GM12878 (cell line): ENCODE measurements at regions not wholly inside any gene's neighbourhood (a gene's known extent, or its start where the extent isn't known, plus 50 kb on each side); places are given as distances from the start of the nearest gene placed in this dataset.

ENCODE experiments used
- ATAC-seq: fragments of 200-7000 bp; cut with Tn5 transposase; 3 replicates; pipeline ENCODE4 v1.9.1; 2020; ENCODE audit warnings: mild to moderate bottlenecking, moderate library complexity
- BruUV-seq: library from RNA; stranded (reverse); fragments of 400-500 nt; replicated peaks from 2 replicates; lab custom pipeline; 2021; lab: Mats Ljungman, UMichigan
- CTCF ChIA-PET: fragments of 300-600 bp; sonication (Branson Sonifier 250); formaldehyde crosslinking; extraction: SDS; loops from one replicate; lab custom pipeline; 2021; ENCODE audit warnings: inconsistent platforms; lab: Yijun Ruan, JAX
- POLR2A ChIA-PET: fragments of 350-600 bp; formaldehyde crosslinking; extraction: SDS; loops from one replicate; lab custom pipeline; 2021; ENCODE audit warnings: inconsistent platforms; lab: Charles Lee
- RAD21 ChIA-PET: fragments of 300-600 bp; sonication (Branson Sonifier 250); formaldehyde crosslinking; loops from one replicate; lab custom pipeline; 2023; ENCODE audit warnings: antibody characterized with exemption; ENCODE audit not compliant: unreplicated experiment; lab: Charles Lee
- SMC1A ChIA-PET: fragments of 300-600 bp; sonication (Branson Sonifier 250); formaldehyde crosslinking; loops from one replicate; lab custom pipeline; 2023; ENCODE audit not compliant: unreplicated experiment, uncharacterized antibody; lab: Charles Lee
- DNase-seq: peaks from one replicate; pipeline ENCODE4 v3.0.0-alpha.2; 2011; ENCODE audit warnings: low read depth, low spot score
- FAIRE-seq: peaks from 3 replicates; lab custom pipeline; 2011; peaks lifted over from hg19 to GRCh38; lab: Jason Lieb, UNC
- H2AFZ ChIP-seq: 2 replicates; pipeline ENCODE4 v1.6.0; 2011; ENCODE audit warnings: low read depth, low read length, control low read depth; ENCODE audit not compliant: control insufficient read depth
- H3K27ac ChIP-seq: 2 replicates; pipeline ENCODE4 v1.5.1; 2011; ENCODE audit warnings: control low read depth; ENCODE audit not compliant: control insufficient read depth, insufficient read depth
- H3K27me3 ChIP-seq, 2 experiments: replicated peaks in 1 of 2; 2 replicates each; pipeline versions ENCODE4 v1.6.0 to v1.6.1; 2011; ENCODE audit warnings: low read length in 1 of 2; ENCODE audit not compliant: control insufficient read depth in 2 of 2, insufficient read depth in 2 of 2
- H3K36me3 ChIP-seq, 2 experiments: 2 replicates each; pipeline ENCODE4 v1.5.1; 2011; ENCODE audit warnings: low read length in 1 of 2; ENCODE audit not compliant: control insufficient read depth in 2 of 2, insufficient read depth in 2 of 2
- H3K4me1 ChIP-seq: 2 replicates; pipeline ENCODE4 v1.6.1; 2011; ENCODE audit warnings: mild to moderate bottlenecking, low read length, moderate library complexity, mixed read lengths; ENCODE audit not compliant: control insufficient read depth, insufficient read depth
- H3K4me2 ChIP-seq: 2 replicates; pipeline ENCODE4 v1.6.0; 2011; ENCODE audit warnings: control low read depth; ENCODE audit not compliant: control insufficient read depth, insufficient read depth
- H3K4me3 ChIP-seq: fragments of 200-600 bp; sonication (generic); 2 replicates; pipeline ENCODE4 v1.5.1; 2016
- H3K79me2 ChIP-seq: 2 replicates; pipeline ENCODE4 v1.6.0; 2011; ENCODE audit warnings: low read length; ENCODE audit not compliant: control insufficient read depth, insufficient read depth
- H3K9ac ChIP-seq: 2 replicates; pipeline ENCODE4 v1.8.0; 2011; ENCODE audit warnings: low read length, control low read depth, mixed read lengths; ENCODE audit not compliant: control insufficient read depth, insufficient read depth
- H3K9me3 ChIP-seq: replicated peaks from 3 replicates; pipeline ENCODE4 v1.5.1; 2011; ENCODE audit warnings: mild to moderate bottlenecking, low read length; ENCODE audit not compliant: control insufficient read depth, insufficient read depth
- H4K20me1 ChIP-seq: 2 replicates; pipeline ENCODE4 v1.6.0; 2011; ENCODE audit not compliant: control insufficient read depth, insufficient read depth
- CHD2 ChIP-seq: IDR thresholded peaks from 2 replicates; pipeline ENCODE4 v1.6.1; 2011; ENCODE audit warnings: low read depth, low read length, improper control_type of control experiment, borderline replicate concordance
- KDM1A ChIP-seq: fragments of 200-600 bp; sonication (generic); IDR thresholded peaks from 2 replicates; pipeline ENCODE4 v1.6.1; 2016; ENCODE audit warnings: borderline replicate concordance
- MEF2B ChIP-seq: fragments of 450-650 bp; IDR thresholded peaks from 2 replicates; pipeline ENCODE4 v1.6.1; 2018; ENCODE audit warnings: mild to moderate bottlenecking, moderate library complexity; ENCODE audit not compliant: partially characterized antibody, poor library complexity, severe bottlenecking
- NFXL1 ChIP-seq: fragments of 450-650 bp; IDR thresholded peaks from 2 replicates; pipeline ENCODE4 v1.6.1; 2017; ENCODE audit warnings: antibody characterized with exemption, mild to moderate bottlenecking, borderline replicate concordance
- POU2F2 ChIP-seq: IDR thresholded peaks from 3 replicates; pipeline ENCODE4 v1.6.1; 2011; ENCODE audit warnings: low read depth, mild to moderate bottlenecking, low read length, borderline replicate concordance
- RAD51 ChIP-seq: fragments of 450-650 bp; IDR thresholded peaks from 2 replicates; pipeline ENCODE4 v1.6.1; 2016; ENCODE audit warnings: moderate library complexity, mild to moderate bottlenecking, inconsistent platforms
- RFX5 ChIP-seq: IDR thresholded peaks from 2 replicates; pipeline ENCODE4 v1.6.1; 2011; ENCODE audit warnings: low read depth, low read length, improper control_type of control experiment
- SMAD5 ChIP-seq: IDR thresholded peaks from 2 replicates; pipeline ENCODE4 v1.6.1; 2016; ENCODE audit warnings: antibody characterized with exemption, low read depth
- TAF1 ChIP-seq: IDR thresholded peaks from 2 replicates; pipeline ENCODE4 v1.6.1; 2011; ENCODE audit warnings: mild to moderate bottlenecking, low read depth, low read length, borderline replicate concordance
- TBL1XR1 ChIP-seq: IDR thresholded peaks from 2 replicates; pipeline ENCODE4 v1.6.1; 2012; ENCODE audit warnings: low read depth, low read length, improper control_type of control experiment
- TCF12 ChIP-seq: IDR thresholded peaks from 2 replicates; pipeline ENCODE4 v1.6.1; 2011; ENCODE audit warnings: low read depth, mild to moderate bottlenecking, low read length
- WGBS: methylation state at CpG from one replicate; pipeline ENCODE4 v1.1.6; 2016; ENCODE audit warnings: low lambda C conversion rate; ENCODE audit not compliant: insufficient replicate concordance, insufficient coverage; ENCODE audit errors: missing lambda C conversion rate; 5-methylcytosine and 5-hydroxymethylcytosine counted together
- in situ Hi-C: fragments of 300-500 bp; cut with MboI; formaldehyde crosslinking; loops from 9 replicates; pipeline ENCODE4 v1.14.3; 2018; ENCODE audit warnings: mixed read lengths
- intact Hi-C: fragments of 100-400 bp; cut with micrococcal nuclease; formaldehyde crosslinking; loops from one replicate; pipeline ENCODE4 v1.14.2; 2022; ENCODE audit not compliant: unreplicated experiment
- TF ChIP-seq, protein P1 (sequence below): fragments of 450-650 bp; formaldehyde crosslinking; IDR thresholded peaks from 2 replicates; pipeline ENCODE4 v1.5.0; 2022; ENCODE audit warnings: mild to moderate bottlenecking, missing genetic modification characterization
- TF ChIP-seq, protein P2 (sequence below): IDR thresholded peaks from 2 replicates; pipeline ENCODE4 v1.6.1; 2012; ENCODE audit warnings: mild to moderate bottlenecking, low read depth, low read length
- TF ChIP-seq, protein P3 (sequence below): IDR thresholded peaks from 2 replicates; pipeline ENCODE4 v1.6.1; 2011; ENCODE audit warnings: low read depth, low read length, improper control_type of control experiment, borderline replicate concordance

- ATAC-seq (peak; percentile 33; the same call in 1 of the 3 replicates), FAIRE-seq (no peak), DNase-seq (no peak)
- Histone ChIP-seq H3K9me3 (no peaks in the 10 kb centered on the region; the same call in 2 of the 3 replicates), H3K27ac (no peak overlapping the region), H3K36me3 (no peaks in the 10 kb centered on the region), H3K4me1 (no peaks in the 10 kb centered on the region), H3K9ac (no peak overlapping the region), H2AFZ (no peak overlapping the region), H3K4me3 (no peak overlapping the region), H3K27me3 (no peaks in the 10 kb centered on the region), H3K4me2 (no peak overlapping the region), H3K79me2 (no peaks in the 10 kb centered on the region), H4K20me1 (no peaks in the 10 kb centered on the region)
- SMC1A ChIA-PET, result no interaction called here
- WGBS, result 0% methylated on average over 3 of the region's 3 CpGs
- RAD21 ChIA-PET, result no interaction called here
- no peak for TF ChIP-seq CHD2
- TF ChIP-seq RAD51, result no peak
- TF ChIP-seq TAF1, result no peak
- TF ChIP-seq MEF2B, result no peak
- TF ChIP-seq TCF12, result no peak
- TF ChIP-seq, protein P1, sequence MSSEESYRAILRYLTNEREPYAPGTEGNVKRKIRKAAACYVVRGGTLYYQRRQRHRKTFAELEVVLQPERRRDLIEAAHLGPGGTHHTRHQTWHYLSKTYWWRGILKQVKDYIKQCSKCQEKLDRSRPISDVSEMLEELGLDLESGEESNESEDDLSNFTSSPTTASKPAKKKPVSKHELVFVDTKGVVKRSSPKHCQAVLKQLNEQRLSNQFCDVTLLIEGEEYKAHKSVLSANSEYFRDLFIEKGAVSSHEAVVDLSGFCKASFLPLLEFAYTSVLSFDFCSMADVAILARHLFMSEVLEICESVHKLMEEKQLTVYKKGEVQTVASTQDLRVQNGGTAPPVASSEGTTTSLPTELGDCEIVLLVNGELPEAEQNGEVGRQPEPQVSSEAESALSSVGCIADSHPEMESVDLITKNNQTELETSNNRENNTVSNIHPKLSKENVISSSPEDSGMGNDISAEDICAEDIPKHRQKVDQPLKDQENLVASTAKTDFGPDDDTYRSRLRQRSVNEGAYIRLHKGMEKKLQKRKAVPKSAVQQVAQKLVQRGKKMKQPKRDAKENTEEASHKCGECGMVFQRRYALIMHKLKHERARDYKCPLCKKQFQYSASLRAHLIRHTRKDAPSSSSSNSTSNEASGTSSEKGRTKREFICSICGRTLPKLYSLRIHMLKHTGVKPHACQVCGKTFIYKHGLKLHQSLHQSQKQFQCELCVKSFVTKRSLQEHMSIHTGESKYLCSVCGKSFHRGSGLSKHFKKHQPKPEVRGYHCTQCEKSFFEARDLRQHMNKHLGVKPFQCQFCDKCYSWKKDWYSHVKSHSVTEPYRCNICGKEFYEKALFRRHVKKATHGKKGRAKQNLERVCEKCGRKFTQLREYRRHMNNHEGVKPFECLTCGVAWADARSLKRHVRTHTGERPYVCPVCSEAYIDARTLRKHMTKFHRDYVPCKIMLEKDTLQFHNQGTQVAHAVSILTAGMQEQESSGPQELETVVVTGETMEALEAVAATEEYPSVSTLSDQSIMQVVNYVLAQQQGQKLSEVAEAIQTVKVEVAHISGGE (CRISPR knock-in tag), result no peak
- TF ChIP-seq, protein P2, sequence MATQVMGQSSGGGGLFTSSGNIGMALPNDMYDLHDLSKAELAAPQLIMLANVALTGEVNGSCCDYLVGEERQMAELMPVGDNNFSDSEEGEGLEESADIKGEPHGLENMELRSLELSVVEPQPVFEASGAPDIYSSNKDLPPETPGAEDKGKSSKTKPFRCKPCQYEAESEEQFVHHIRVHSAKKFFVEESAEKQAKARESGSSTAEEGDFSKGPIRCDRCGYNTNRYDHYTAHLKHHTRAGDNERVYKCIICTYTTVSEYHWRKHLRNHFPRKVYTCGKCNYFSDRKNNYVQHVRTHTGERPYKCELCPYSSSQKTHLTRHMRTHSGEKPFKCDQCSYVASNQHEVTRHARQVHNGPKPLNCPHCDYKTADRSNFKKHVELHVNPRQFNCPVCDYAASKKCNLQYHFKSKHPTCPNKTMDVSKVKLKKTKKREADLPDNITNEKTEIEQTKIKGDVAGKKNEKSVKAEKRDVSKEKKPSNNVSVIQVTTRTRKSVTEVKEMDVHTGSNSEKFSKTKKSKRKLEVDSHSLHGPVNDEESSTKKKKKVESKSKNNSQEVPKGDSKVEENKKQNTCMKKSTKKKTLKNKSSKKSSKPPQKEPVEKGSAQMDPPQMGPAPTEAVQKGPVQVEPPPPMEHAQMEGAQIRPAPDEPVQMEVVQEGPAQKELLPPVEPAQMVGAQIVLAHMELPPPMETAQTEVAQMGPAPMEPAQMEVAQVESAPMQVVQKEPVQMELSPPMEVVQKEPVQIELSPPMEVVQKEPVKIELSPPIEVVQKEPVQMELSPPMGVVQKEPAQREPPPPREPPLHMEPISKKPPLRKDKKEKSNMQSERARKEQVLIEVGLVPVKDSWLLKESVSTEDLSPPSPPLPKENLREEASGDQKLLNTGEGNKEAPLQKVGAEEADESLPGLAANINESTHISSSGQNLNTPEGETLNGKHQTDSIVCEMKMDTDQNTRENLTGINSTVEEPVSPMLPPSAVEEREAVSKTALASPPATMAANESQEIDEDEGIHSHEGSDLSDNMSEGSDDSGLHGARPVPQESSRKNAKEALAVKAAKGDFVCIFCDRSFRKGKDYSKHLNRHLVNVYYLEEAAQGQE, result no peak
- TF ChIP-seq NFXL1, result no peak
- TF ChIP-seq, protein P3, sequence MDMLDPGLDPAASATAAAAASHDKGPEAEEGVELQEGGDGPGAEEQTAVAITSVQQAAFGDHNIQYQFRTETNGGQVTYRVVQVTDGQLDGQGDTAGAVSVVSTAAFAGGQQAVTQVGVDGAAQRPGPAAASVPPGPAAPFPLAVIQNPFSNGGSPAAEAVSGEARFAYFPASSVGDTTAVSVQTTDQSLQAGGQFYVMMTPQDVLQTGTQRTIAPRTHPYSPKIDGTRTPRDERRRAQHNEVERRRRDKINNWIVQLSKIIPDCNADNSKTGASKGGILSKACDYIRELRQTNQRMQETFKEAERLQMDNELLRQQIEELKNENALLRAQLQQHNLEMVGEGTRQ, result no peak
- TF ChIP-seq SMAD5, result no peak
- no peak for TF ChIP-seq TBL1XR1
- TF ChIP-seq KDM1A, result no peak
- no peak for TF ChIP-seq RFX5
- no peak for TF ChIP-seq POU2F2
- intact Hi-C loops, result no loop called here
- BruUV-seq, result no TSS peak
- CTCF ChIA-PET, result no interaction called here
- POLR2A ChIA-PET, result no interaction called here
- in situ Hi-C loops, result no loop called here
Observed at GRCh38 chr4:14383652-14384051, 618.6 kb upstream of the CPEB2 start.
